ENCODE measurements at regions not wholly inside any gene's neighbourhood (a gene's known extent, or its start where the extent isn't known, plus 50 kb on each side); places are given as distances from the start of the nearest gene placed in this dataset.

DNA sequence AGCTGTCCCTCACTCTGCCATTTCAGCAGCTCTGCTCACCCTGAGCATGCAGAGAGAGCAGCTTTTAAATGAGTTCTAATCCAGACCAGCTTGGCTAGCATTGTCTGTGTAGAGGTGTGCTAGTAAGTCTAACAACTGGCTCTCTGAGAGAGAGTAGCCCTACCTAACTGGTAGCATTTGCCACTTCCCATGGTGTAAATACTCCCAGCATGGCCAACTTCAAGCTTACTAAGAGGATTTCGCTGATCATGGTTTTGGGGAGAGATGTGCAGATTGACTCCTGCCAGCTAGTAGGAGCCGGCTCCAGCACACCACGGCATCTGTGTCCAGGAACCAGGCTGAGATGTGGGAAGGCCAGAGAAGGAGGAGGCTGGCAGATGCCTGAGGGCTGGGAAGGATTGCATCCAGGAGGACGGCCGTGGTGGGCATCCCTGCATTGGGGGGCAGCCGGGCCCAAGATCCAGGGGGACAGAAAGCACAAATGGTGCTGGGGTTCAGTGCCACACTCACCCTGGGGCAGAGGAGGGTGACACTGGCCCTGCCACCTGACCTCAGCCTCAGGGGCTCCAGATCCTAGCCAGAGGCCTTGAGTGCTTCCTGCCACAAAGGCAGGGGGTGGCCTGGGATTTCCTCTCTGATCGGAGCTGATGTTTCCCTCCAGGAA, 394.9 kb upstream of the TNRC6C start:
- no peak for TF ChIP-seq EP300 (IDR thresholded peaks at IDR 0.05)
- TF ChIP-seq, protein P1, sequence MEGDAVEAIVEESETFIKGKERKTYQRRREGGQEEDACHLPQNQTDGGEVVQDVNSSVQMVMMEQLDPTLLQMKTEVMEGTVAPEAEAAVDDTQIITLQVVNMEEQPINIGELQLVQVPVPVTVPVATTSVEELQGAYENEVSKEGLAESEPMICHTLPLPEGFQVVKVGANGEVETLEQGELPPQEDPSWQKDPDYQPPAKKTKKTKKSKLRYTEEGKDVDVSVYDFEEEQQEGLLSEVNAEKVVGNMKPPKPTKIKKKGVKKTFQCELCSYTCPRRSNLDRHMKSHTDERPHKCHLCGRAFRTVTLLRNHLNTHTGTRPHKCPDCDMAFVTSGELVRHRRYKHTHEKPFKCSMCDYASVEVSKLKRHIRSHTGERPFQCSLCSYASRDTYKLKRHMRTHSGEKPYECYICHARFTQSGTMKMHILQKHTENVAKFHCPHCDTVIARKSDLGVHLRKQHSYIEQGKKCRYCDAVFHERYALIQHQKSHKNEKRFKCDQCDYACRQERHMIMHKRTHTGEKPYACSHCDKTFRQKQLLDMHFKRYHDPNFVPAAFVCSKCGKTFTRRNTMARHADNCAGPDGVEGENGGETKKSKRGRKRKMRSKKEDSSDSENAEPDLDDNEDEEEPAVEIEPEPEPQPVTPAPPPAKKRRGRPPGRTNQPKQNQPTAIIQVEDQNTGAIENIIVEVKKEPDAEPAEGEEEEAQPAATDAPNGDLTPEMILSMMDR (IDR thresholded peaks at IDR 0.05) = no peak
